Coronary artery (tissue), 2 donors: ENCODE measurements at regions not wholly inside any gene's neighbourhood (a gene's known extent, or its start where the extent isn't known, plus 50 kb on each side); places are given as distances from the start of the nearest gene placed in this dataset.

Source experiments
- DNase-seq: peaks from one replicate; pipeline ENCODE4 v3.0.0-alpha.2; 2017; ENCODE audit warnings: low spot score
- H3K27ac ChIP-seq, 2 donors: fragments of 200-600 bp; sonication (generic); one replicate each; pipeline ENCODE4 v1.5.1; 2016 to 2019
- H3K4me3 ChIP-seq: fragments of 200-600 bp; sonication (generic); 2 replicates; pipeline ENCODE4 v1.5.1; 2016; ENCODE audit warnings: mild to moderate bottlenecking, moderate library complexity
- TF ChIP-seq, protein P1 (sequence below): fragments of 200-600 bp; sonication (generic); IDR thresholded peaks from one replicate; pipeline ENCODE4 v1.5.1; 2019; ENCODE audit warnings: antibody characterized with exemption

DNA sequence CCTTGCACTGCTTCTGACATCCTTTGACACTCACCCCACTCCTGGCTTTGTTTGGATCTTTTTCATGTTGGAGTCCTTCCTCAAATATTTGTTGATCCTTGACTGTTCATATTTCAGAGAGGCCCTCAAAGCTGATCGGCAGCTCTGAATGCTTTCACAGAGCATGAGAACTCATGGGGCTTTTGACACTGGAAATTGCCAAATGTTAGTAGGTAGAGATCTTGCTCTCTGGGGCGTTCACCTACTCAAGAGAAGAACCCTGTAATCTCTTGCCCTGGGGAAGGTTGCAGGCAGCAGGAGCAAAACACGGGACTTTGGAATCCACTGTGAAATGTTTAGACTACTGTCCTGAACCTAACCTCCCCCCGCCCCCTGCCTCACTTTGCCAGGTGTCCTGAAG is 67.4 kb upstream of the STUM start:
- TF ChIP-seq, protein P1, sequence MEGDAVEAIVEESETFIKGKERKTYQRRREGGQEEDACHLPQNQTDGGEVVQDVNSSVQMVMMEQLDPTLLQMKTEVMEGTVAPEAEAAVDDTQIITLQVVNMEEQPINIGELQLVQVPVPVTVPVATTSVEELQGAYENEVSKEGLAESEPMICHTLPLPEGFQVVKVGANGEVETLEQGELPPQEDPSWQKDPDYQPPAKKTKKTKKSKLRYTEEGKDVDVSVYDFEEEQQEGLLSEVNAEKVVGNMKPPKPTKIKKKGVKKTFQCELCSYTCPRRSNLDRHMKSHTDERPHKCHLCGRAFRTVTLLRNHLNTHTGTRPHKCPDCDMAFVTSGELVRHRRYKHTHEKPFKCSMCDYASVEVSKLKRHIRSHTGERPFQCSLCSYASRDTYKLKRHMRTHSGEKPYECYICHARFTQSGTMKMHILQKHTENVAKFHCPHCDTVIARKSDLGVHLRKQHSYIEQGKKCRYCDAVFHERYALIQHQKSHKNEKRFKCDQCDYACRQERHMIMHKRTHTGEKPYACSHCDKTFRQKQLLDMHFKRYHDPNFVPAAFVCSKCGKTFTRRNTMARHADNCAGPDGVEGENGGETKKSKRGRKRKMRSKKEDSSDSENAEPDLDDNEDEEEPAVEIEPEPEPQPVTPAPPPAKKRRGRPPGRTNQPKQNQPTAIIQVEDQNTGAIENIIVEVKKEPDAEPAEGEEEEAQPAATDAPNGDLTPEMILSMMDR: no peak
- no peak for DNase-seq
- no peak overlapping the region for H3K4me3 ChIP-seq
- no peak overlapping the region for H3K27ac ChIP-seq

DNA sequence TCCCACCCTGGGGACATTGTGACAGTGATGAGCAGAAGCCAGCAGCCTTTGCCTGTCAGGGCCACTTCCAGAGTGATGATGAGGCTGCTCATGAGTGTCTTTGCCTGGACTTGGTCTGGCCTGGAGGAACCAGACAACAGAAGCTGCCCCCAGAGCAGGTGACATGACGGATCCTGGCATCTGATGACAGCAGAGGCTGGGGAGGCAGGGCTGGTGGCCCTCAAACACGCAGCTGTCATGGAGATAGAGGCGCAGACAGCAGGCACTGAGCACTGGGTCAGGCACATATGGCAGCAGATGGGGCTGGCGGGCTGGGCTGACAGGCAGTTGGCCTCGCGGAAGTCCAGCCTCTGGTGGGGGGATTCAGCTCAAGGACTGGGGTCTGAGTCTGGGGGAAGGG is 66.4 kb upstream of the STUM start:
- DNase-seq: no peak
- TF ChIP-seq, protein P1: no peak
- Histone ChIP-seq H3K4me3 (no peak overlapping the region), H3K27ac (no peak overlapping the region)

DNA sequence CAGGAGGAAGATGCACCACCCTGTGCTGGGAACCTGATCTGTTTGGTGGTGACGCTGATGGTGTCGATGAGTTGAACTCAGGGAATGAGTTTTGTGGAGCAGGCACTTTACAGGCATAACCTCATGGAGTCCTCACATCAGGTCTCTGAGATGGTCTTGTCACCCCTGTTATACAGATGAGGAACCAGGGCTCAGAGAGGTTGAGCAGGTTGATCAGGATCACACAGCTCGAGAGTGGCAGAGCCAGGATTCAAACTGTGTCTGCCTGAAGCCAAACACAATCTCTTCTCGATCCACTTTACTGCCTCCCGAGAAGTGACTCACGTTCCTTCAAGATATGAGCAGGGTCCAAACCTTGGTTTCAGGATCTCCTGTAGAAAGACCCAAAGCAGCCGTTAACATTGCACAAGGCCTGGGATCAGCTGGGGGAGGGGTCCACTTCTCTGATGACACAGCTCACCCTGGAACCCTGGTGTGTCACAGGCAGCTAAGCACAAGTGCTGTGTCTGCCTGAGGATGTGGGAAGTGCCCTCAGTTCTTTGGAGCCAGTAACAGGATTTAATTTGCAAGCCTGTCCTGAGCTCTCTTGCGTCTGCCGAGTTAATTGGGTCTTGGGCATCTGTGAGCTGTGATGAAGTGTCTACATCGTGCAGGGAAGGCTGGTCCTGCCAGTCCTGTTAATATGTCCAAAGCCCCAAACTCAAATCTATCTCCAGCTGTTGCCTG is 65.4 kb upstream of the STUM start:
- TF ChIP-seq, protein P1: no peak
- no peak overlapping the region for H3K4me3 ChIP-seq
- H3K27ac ChIP-seq: no peak overlapping the region
- no peak for DNase-seq

DNA sequence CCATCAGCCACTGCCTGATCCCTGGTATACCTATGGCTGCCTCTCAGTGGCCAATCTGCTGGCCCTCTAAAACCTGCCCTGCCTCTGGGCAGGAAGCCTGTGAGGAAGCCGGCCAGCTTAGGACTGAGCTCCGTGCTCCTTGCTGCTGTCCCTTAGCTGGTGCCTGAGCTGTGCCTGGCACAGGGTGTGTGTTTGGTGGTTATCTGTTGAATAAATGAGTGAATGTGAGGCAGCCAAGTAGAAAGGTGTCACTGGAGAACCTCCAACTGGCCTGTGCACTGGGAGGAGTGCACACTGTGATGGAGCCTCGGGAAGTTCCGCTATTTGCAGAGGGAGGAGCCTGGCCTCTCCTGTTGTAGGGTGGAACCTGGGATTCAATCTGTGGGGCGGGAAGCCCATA is 63.4 kb upstream of the STUM start:
- no peak for DNase-seq
- TF ChIP-seq, protein P1: no peak
- Histone ChIP-seq H3K27ac (no peak overlapping the region), H3K4me3 (no peak overlapping the region)

DNA sequence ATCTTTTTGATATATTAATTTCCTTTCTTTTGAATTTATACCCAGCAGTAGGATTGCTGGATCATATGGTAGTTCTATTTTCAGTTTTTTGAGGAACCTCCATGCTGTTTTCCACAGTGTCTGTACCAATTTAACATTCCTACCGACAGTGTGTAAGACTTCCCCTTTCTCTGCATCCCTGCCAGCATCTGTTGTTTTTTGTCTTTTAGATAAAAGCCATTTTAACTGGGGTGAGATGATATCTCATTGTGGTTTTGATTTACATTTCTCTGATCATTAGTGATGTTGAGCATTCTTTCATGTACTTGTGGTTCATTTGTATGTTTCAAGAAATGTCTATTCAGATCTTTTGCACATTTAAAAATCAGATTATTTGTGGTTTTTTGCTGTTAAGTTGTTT is 62.4 kb upstream of the STUM start:
- TF ChIP-seq, protein P1: no peak
- no peak for DNase-seq
- Histone ChIP-seq H3K27ac (no peak overlapping the region), H3K4me3 (no peak overlapping the region)

DNA sequence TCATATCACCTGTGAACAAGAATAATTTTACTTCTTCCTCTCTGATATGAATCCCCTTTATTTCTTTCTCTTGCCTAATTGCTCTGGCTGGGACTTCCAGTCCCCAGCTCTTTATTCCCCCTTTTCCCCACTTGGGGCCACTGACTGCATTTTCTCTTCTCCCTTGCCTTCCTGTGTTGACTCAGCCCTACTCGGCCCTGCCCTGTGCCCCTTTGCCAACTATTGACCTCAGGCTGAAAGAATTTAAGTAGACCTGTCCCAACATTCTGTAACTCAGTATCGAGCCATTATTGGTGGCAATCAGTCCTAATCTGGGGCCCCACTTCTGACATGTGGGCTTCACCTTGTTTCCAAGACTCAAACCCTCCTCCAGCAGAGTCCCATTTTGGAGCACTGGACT is 60.6 kb upstream of the STUM start:
- H3K27ac ChIP-seq: no peak overlapping the region
- TF ChIP-seq, protein P1: no peak
- no peak overlapping the region for H3K4me3 ChIP-seq
- no peak for DNase-seq

DNA sequence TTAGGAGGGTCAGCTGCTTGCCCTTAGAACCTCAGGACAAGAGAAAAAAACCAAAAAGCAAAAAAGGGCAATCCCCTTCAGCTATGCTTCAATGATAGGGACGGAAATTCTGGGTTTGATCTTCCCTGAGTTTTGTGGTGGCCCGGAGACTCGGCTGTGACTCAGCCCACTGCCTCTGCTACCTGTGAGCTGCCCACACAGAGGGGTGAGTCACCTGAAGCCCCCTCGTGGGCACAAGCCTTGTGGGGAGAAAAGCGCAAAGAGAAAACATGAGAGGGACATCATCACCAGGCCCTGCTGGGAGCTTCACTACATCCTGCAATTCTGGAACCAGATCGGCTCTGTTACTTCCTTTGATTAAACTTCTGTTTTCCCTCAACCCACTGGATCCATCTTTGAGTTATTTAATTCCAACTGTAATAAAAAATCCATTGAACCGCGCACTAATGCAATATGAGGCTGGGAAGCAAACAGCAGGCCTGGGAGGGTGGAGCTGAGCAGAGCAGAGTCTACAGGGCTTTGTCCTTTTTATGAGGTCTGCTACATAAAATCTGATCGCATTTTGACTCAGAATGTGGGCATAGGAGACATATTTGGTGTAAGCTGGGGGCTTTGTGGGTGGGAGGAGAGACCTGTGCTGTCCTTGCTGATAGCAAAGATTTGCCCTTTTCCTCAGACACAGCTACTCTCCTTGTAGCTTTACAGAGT is 58.7 kb upstream of the STUM start:
- no peak for DNase-seq
- Histone ChIP-seq H3K27ac (no peak overlapping the region), H3K4me3 (no peak overlapping the region)
- TF ChIP-seq, protein P1: no peak
